Erythroblast (primary cell): ENCODE measurements at regions not wholly inside any gene's neighbourhood (a gene's known extent, or its start where the extent isn't known, plus 50 kb on each side); places are given as distances from the start of the nearest gene placed in this dataset.

Experiments used
- GATA1 ChIP-seq: IDR thresholded peaks from 2 replicates; pipeline ENCODE4 v1.6.1; 2011; ENCODE audit warnings: low read depth, mild to moderate bottlenecking, control low read depth, low read length, moderate library complexity
- POLR2A ChIP-seq: IDR thresholded peaks from 2 replicates; pipeline ENCODE4 v1.6.1; 2011; ENCODE audit warnings: mild to moderate bottlenecking, low read length

- no peak for TF ChIP-seq POLR2A
- no peak for TF ChIP-seq GATA1
Measured at GRCh38 chr9:115665519-115665918, 488.1 kb upstream of the PAPPA start.
